Islet precursor cell (in vitro differentiated cells): ENCODE measurements at regions not wholly inside any gene's neighbourhood (a gene's known extent, or its start where the extent isn't known, plus 50 kb on each side); places are given as distances from the start of the nearest gene placed in this dataset.
"Not testable (repeated sequence)": the region's sequence is repeated elsewhere in the genome, so short reads cannot be mapped to it uniquely, and the experiment has no call there.

Experiments
- DNase-seq: peaks from one replicate; pipeline ENCODE4 v3.0.0-alpha.2; 2018

GRCh38 chr14:105987563-105987962, 461.2 kb downstream of the TMEM121 start:
- DNase-seq, result no peak

GRCh38 chr14:105989566-105990302, 463.4 kb downstream of the TMEM121 start:
- no peak for DNase-seq

- DNase-seq, result not testable (repeated sequence)
These were observed 465.3 kb downstream of the TMEM121 start for GRCh38 chr14:105991677-105992076.

GRCh38 chr14:105993814-105994213, 467.4 kb downstream of the TMEM121 start:
- no peak for DNase-seq

GRCh38 chr14:105995011-105995710, 468.8 kb downstream of the TMEM121 start:
- DNase-seq, result not testable (repeated sequence)

GRCh38 chr14:105998597-105998996, 472.2 kb downstream of the TMEM121 start:
- not testable (repeated sequence) for DNase-seq

- DNase-seq, result no peak
These were observed 473.1 kb downstream of the TMEM121 start for GRCh38 chr14:105999361-106000028.

- not testable (repeated sequence) for DNase-seq
These were observed 473.7 kb downstream of the TMEM121 start for GRCh38 chr14:106000029-106000511.

GRCh38 chr14:106001277-106001676, 474.9 kb downstream of the TMEM121 start:
- DNase-seq, result not testable (repeated sequence)

GRCh38 chr14:106003351-106003750, 477.0 kb downstream of the TMEM121 start:
- DNase-seq, result no peak

- not testable (repeated sequence) for DNase-seq
These were observed 478.8 kb downstream of the TMEM121 start for GRCh38 chr14:106004937-106005795.

GRCh38 chr14:106006043-106006442, 479.7 kb downstream of the TMEM121 start:
- DNase-seq, result not testable (repeated sequence)

GRCh38 chr14:106006716-106007115, 480.3 kb downstream of the TMEM121 start:
- not testable (repeated sequence) for DNase-seq

- no peak for DNase-seq
These were observed 484.4 kb downstream of the TMEM121 start for GRCh38 chr14:106010783-106011182.

- DNase-seq, result not testable (repeated sequence)
These were observed 485.4 kb downstream of the TMEM121 start for GRCh38 chr14:106011631-106012360.

- DNase-seq, result not testable (repeated sequence)
These were observed 486.0 kb downstream of the TMEM121 start for GRCh38 chr14:106012361-106012725.

GRCh38 chr14:106013879-106014376, 487.5 kb downstream of the TMEM121 start:
- no peak for DNase-seq

- not testable (repeated sequence) for DNase-seq
These were observed 491.6 kb downstream of the TMEM121 start for GRCh38 chr14:106017952-106018351.

- no peak for DNase-seq
These were observed 495.4 kb downstream of the TMEM121 start for GRCh38 chr14:106021832-106022231.

GRCh38 chr14:106022648-106023047, 496.3 kb downstream of the TMEM121 start:
- DNase-seq, result not testable (repeated sequence)

- DNase-seq, result no peak
These were observed 497.0 kb downstream of the TMEM121 start for GRCh38 chr14:106023411-106023810.
